H1 (cell line): ENCODE measurements at regions not wholly inside any gene's neighbourhood (a gene's known extent, or its start where the extent isn't known, plus 50 kb on each side); places are given as distances from the start of the nearest gene placed in this dataset.

ENCODE experiments used
- CTCF ChIA-PET: fragments of 300-600 bp; sonication (Branson Sonifier 250); formaldehyde crosslinking; loops from one replicate; lab custom pipeline; 2021; ENCODE audit not compliant: partially characterized antibody; lab: Charles Lee
- POLR2A ChIA-PET: fragments of 300-600 bp; sonication (Branson Sonifier 250); formaldehyde crosslinking; loops from one replicate; lab custom pipeline; 2021; ENCODE audit warnings: inconsistent platforms; ENCODE audit not compliant: partially characterized antibody; lab: Charles Lee
- DNase-seq, 2 experiments: peaks; one replicate each; pipeline versions ENCODE4 v3.0.0 to v3.0.0-alpha.2; 2010 to 2022; ENCODE audit warnings: low spot score in 2 of 2, low read depth in 1 of 2, mixed read lengths in 1 of 2
- FAIRE-seq: peaks from 2 replicates; lab custom pipeline; 2011; peaks lifted over from hg19 to GRCh38; lab: Jason Lieb, UNC
- H2AFZ ChIP-seq: 2 replicates; pipeline ENCODE4 v1.8.1; 2012; ENCODE audit warnings: low read length, inconsistent platforms
- H2AK5ac ChIP-seq: 2 replicates; pipeline ENCODE4 v1.6.1; 2013; ENCODE audit warnings: low read depth, low read length
- H2BK120ac ChIP-seq: replicated peaks from 2 replicates; pipeline ENCODE3; 2013; ENCODE audit warnings: low read depth, low read length, inconsistent platforms
- H2BK12ac ChIP-seq: 2 replicates; pipeline ENCODE4 v1.6.1; 2013; ENCODE audit warnings: low read depth, low read length
- H2BK15ac ChIP-seq: 2 replicates; pipeline ENCODE4 v1.6.1; 2013; ENCODE audit warnings: low read length
- H2BK20ac ChIP-seq: 2 replicates; pipeline ENCODE4 v1.6.1; 2013; ENCODE audit warnings: low read length
- H2BK5ac ChIP-seq: 2 replicates; pipeline ENCODE4 v1.6.1; 2013; ENCODE audit warnings: low read depth, low read length
- H3K14ac ChIP-seq: 2 replicates; pipeline ENCODE4 v1.6.1; 2013; ENCODE audit warnings: inconsistent platforms; ENCODE audit not compliant: insufficient read length
- H3K18ac ChIP-seq: 2 replicates; pipeline ENCODE4 v1.6.1; 2013; ENCODE audit warnings: low read length; ENCODE audit errors: extremely low read depth
- H3K23ac ChIP-seq: 2 replicates; pipeline ENCODE4 v1.6.1; 2013; ENCODE audit warnings: inconsistent platforms; ENCODE audit not compliant: insufficient read length
- H3K23me2 ChIP-seq: 2 replicates; pipeline ENCODE4 v1.6.1; 2013; ENCODE audit warnings: low read depth, low read length
- H3K27ac ChIP-seq: 2 replicates; pipeline ENCODE4 v1.6.1; 2011; ENCODE audit warnings: low read depth, low read length, inconsistent platforms
- H3K27me3 ChIP-seq, 4 experiments: replicated peaks in 1 of 4; 1 replicate in 1 of 4; 2 replicates in 3 of 4; pipeline versions ENCODE4 v1.6.1 to v1.8.1; 2011 to 2013; ENCODE audit warnings: low read length in 3 of 4, mild to moderate bottlenecking in 3 of 4, inconsistent platforms in 2 of 4, mixed read lengths in 2 of 4, moderate library complexity in 1 of 4; ENCODE audit not compliant: control insufficient read depth in 3 of 4, insufficient read depth in 3 of 4; ENCODE audit errors: extremely low read depth in 1 of 4
- H3K36me3 ChIP-seq, 4 experiments: 2 replicates each; pipeline versions ENCODE4 v1.6.1 to v1.8.1; 2011 to 2013; ENCODE audit warnings: mild to moderate bottlenecking in 4 of 4, low read length in 3 of 4, moderate library complexity in 2 of 4, control low read depth in 1 of 4, inconsistent platforms in 1 of 4; ENCODE audit not compliant: insufficient read depth in 4 of 4, control insufficient read depth in 2 of 4
- H3K4ac ChIP-seq: replicated peaks from 2 replicates; pipeline ENCODE3; 2013; ENCODE audit warnings: low read length, low read depth, mixed read lengths, inconsistent platforms; ENCODE audit not compliant: insufficient read length
- H3K4me1 ChIP-seq, 4 experiments: replicated peaks in 1 of 4; 1 replicate in 1 of 4; 2 replicates in 3 of 4; pipeline versions ENCODE4 v1.6.1 to v1.8.1; 2011 to 2013; ENCODE audit warnings: low read length in 3 of 4, inconsistent platforms in 2 of 4, mixed read lengths in 1 of 4; ENCODE audit not compliant: insufficient read depth in 4 of 4, control insufficient read depth in 3 of 4
- H3K4me2 ChIP-seq, 2 experiments: 2 replicates each; pipeline versions ENCODE4 v1.6.1 to v1.8.1; 2011 to 2013; ENCODE audit warnings: low read depth in 2 of 2, low read length in 2 of 2, control low read depth in 1 of 2, inconsistent platforms in 1 of 2, mild to moderate bottlenecking in 1 of 2; ENCODE audit not compliant: insufficient read depth in 1 of 2
- H3K4me3 ChIP-seq, 4 experiments: fragments of 200-600, 300-600 bp in 1 of 4; sonication (generic), shearing (Covaris generic), sonication (Bioruptor Twin) in 1 of 4; 2 replicates each; pipeline versions ENCODE4 v1.5.1 to v1.8.1; 2011 to 2016; ENCODE audit warnings: low read length in 4 of 4, low read depth in 3 of 4, control low read depth in 2 of 4, inconsistent platforms in 2 of 4, mild to moderate bottlenecking in 2 of 4, mixed read lengths in 1 of 4, moderate library complexity in 1 of 4; ENCODE audit not compliant: insufficient read depth in 2 of 4; ENCODE audit errors: extremely low read depth in 1 of 4
- H3K56ac ChIP-seq: replicated peaks from 2 replicates; pipeline ENCODE3; 2013; ENCODE audit warnings: low read depth, mild to moderate bottlenecking, mixed read lengths, low read length, inconsistent platforms; ENCODE audit not compliant: insufficient read length
- H3K79me1 ChIP-seq: 2 replicates; pipeline ENCODE4 v1.6.1; 2013; ENCODE audit warnings: low read depth, low read length, control low read depth
- H3K79me2 ChIP-seq, 2 experiments: 2 replicates each; pipeline versions ENCODE4 v1.6.1 to v1.8.1; 2012 to 2013; ENCODE audit warnings: low read length in 2 of 2, mild to moderate bottlenecking in 2 of 2, inconsistent platforms in 1 of 2; ENCODE audit not compliant: insufficient read depth in 2 of 2, control insufficient read depth in 1 of 2
- H3K9ac ChIP-seq, 4 experiments: replicated peaks in 1 of 4; 1 replicate in 1 of 4; 2 replicates in 3 of 4; pipeline versions ENCODE4 v1.6.1 to v1.8.1; 2011 to 2013; ENCODE audit warnings: low read depth in 3 of 4, low read length in 3 of 4, control low read depth in 2 of 4, mild to moderate bottlenecking in 2 of 4, moderate library complexity in 2 of 4, inconsistent platforms in 1 of 4; ENCODE audit errors: extremely low read depth in 1 of 4
- H3K9me3 ChIP-seq, 2 experiments: 2 replicates each; pipeline versions ENCODE4 v1.6.1 to v1.8.1; 2012 to 2013; ENCODE audit warnings: mild to moderate bottlenecking in 2 of 2, moderate library complexity in 2 of 2, control low read depth in 1 of 2, inconsistent platforms in 1 of 2, low read depth in 1 of 2, low read length in 1 of 2, mixed read lengths in 1 of 2; ENCODE audit not compliant: insufficient read depth in 2 of 2
- H4K20me1 ChIP-seq, 2 experiments: replicated peaks in 1 of 2; 2 replicates each; pipeline versions ENCODE3 to v1.8.1; 2011 to 2013; ENCODE audit warnings: inconsistent platforms in 2 of 2, low read length in 2 of 2, mild to moderate bottlenecking in 1 of 2; ENCODE audit not compliant: insufficient read depth in 2 of 2, control insufficient read depth in 1 of 2
- H4K5ac ChIP-seq: 2 replicates; pipeline ENCODE4 v1.6.1; 2013; ENCODE audit warnings: low read length, low read depth, mixed read lengths, inconsistent platforms; ENCODE audit not compliant: insufficient read length
- H4K8ac ChIP-seq: 2 replicates; pipeline ENCODE4 v1.8.0; 2013; ENCODE audit warnings: mild to moderate bottlenecking, moderate library complexity, low read length, inconsistent platforms; ENCODE audit not compliant: insufficient read depth; ENCODE audit errors: extremely low read depth
- H4K91ac ChIP-seq: replicated peaks from 2 replicates; pipeline ENCODE3; 2013; ENCODE audit warnings: low read length, mixed read lengths, inconsistent platforms; ENCODE audit not compliant: insufficient read length
- POU5F1 ChIP-seq: IDR thresholded peaks from 2 replicates; pipeline ENCODE4 v1.6.1; 2011; ENCODE audit warnings: low read depth, mild to moderate bottlenecking, low read length, moderate library complexity
- SIX5 ChIP-seq: IDR thresholded peaks from 2 replicates; pipeline ENCODE4 v1.6.1; 2011; ENCODE audit warnings: mild to moderate bottlenecking, low read depth, low read length
- WGBS, 2 experiments: shearing (Covaris generic) in 1 of 2; methylation state at CpG; one replicate each; pipeline versions ENCODE4 v1.1.6 to v1.1.7; 2013 to 2015; ENCODE audit warnings: low lambda C conversion rate in 2 of 2, mixed read lengths in 2 of 2, inconsistent platforms in 1 of 2, low coverage in 1 of 2, missing lambda C conversion rate in 1 of 2; ENCODE audit not compliant: insufficient replicate concordance in 2 of 2, insufficient coverage in 1 of 2, insufficient read length in 1 of 2; ENCODE audit errors: extremely low coverage in 1 of 2, missing lambda C conversion rate in 1 of 2; 5-methylcytosine and 5-hydroxymethylcytosine counted together

GRCh38 chrX:69389101-69389501 is 115.0 kb upstream of the NALF2 start:
- H4K5ac ChIP-seq, result no peak overlapping the region
- POLR2A ChIA-PET, result no interaction called here
- no peak for FAIRE-seq
- CTCF ChIA-PET, result interaction anchor here (1.0 to 4.3 kb wide), 5 partner anchors 100 to 655 kb away, joined by 3 to 26 read pairs (median 7); no protein-coding TSS in a partner anchor
- H2AFZ ChIP-seq, result no peak overlapping the region
- no peak for DNase-seq
- no peak overlapping the region for H2BK15ac ChIP-seq
- no peak overlapping the region for H3K56ac ChIP-seq
- H3K9me3 ChIP-seq, result no peaks in the 10 kb centered on the region
- no peak overlapping the region for H3K27ac ChIP-seq
- no peak overlapping the region for H2BK12ac ChIP-seq
- no peak overlapping the region for H3K4ac ChIP-seq
- H3K27me3 ChIP-seq, result peaks cover 0 to 2% (median 1%) of the 10 kb centered on the region in 4 experiments; a peak in 1 of 7 replicates
- no peak overlapping the region for H3K14ac ChIP-seq
- WGBS, 2 experiments, result 90% methylated on average over 6 of the region's 7 CpGs; no CpG with 5 or more reads in 1 of the 2 experiments
- H2BK5ac ChIP-seq, result no peak overlapping the region
- no peak overlapping the region for H2BK120ac ChIP-seq
- H3K4me3 ChIP-seq, result no peak overlapping the region
- H3K23me2 ChIP-seq, result no peaks in the 10 kb centered on the region
- no peak overlapping the region for H4K8ac ChIP-seq
- H3K18ac ChIP-seq, result no peak overlapping the region
- no peaks in the 10 kb centered on the region for H4K20me1 ChIP-seq
- no peak overlapping the region for H2BK20ac ChIP-seq
- H2AK5ac ChIP-seq, result no peak overlapping the region
- peaks cover 0 to 6% (median 2%) of the 10 kb centered on the region in 4 experiments; a peak in 2 of 7 replicates for H3K4me1 ChIP-seq
- H3K79me2 ChIP-seq, result no peaks in the 10 kb centered on the region
- no peak overlapping the region for H4K91ac ChIP-seq
- no peaks in the 10 kb centered on the region for H3K79me1 ChIP-seq
- H3K9ac ChIP-seq, result no peak overlapping the region
- H3K36me3 ChIP-seq, result no peaks in the 10 kb centered on the region
- TF ChIP-seq POU5F1 (no peak), SIX5 (no peak)
- TF ChIP-seq, all 59 proteins: peak for 0
- Histone ChIP-seq H3K4me2 (no peak overlapping the region), H3K23ac (no peak overlapping the region)
